H1 (cell line): ENCODE measurements at regions not wholly inside any gene's neighbourhood (a gene's known extent, or its start where the extent isn't known, plus 50 kb on each side); places are given as distances from the start of the nearest gene placed in this dataset.

ENCODE experiments used
- CTCF ChIP-seq, 3 experiments: IDR thresholded peaks; 1 replicate in 2 of 3; 2 replicates in 1 of 3; pipeline versions ENCODE4 v1.5.1 to v1.6.1; 2011; ENCODE audit warnings: low read length in 3 of 3, mild to moderate bottlenecking in 3 of 3, inconsistent platforms in 2 of 3, low read depth in 1 of 3, moderate library complexity in 1 of 3; ENCODE audit not compliant: insufficient read depth in 1 of 3; ENCODE audit errors: control extremely low read depth in 1 of 3
- EZH2 ChIP-seq: fragments of 200-600 bp; sonication (generic); IDR thresholded peaks from 2 replicates; pipeline ENCODE4 v1.7.1; 2012; ENCODE audit warnings: low read depth, mild to moderate bottlenecking, moderate library complexity, low read length, inconsistent platforms; ENCODE audit not compliant: severe bottlenecking
- POLR2A ChIP-seq, 2 experiments: IDR thresholded peaks; 1 replicate in 1 of 2; 2 replicates in 1 of 2; pipeline ENCODE4 v1.6.1; 2011; ENCODE audit warnings: low read depth in 2 of 2, low read length in 2 of 2, mild to moderate bottlenecking in 2 of 2; ENCODE audit errors: control extremely low read depth in 1 of 2
- POLR2AphosphoS5 ChIP-seq: IDR thresholded peaks from 2 replicates; pipeline ENCODE4 v1.6.1; 2011; ENCODE audit warnings: low read depth, low read length
- RNF2 ChIP-seq: fragments of 200-900, 300-1000 bp; sonication (generic); IDR thresholded peaks from 2 replicates; pipeline ENCODE4 v1.7.1; 2016; ENCODE audit warnings: borderline replicate concordance, low read depth, mild to moderate bottlenecking, antibody characterized with exemption, low read length; ENCODE audit not compliant: poor library complexity, severe bottlenecking; ENCODE audit errors: missing control alignments
- SAP30 ChIP-seq: fragments of 300-600 bp; sonication (generic); IDR thresholded peaks from 2 replicates; pipeline ENCODE4 v1.7.1; 2012; ENCODE audit warnings: low read length, moderate library complexity, mild to moderate bottlenecking, inconsistent platforms; ENCODE audit not compliant: insufficient read depth, insufficient replicate concordance
- USF2 ChIP-seq: IDR thresholded peaks from 2 replicates; pipeline ENCODE4 v1.6.1; 2011; ENCODE audit warnings: low read length, improper control_type of control experiment

- TF ChIP-seq EZH2: no peak
- TF ChIP-seq POLR2A (IDR thresholded peaks at IDR 0.05; ENCODE audit: control extremely low read depth in 1 of 2, low read depth in 2 of 2, low read length in 2 of 2): no peak
- TF ChIP-seq USF2: no peak
- TF ChIP-seq CTCF (IDR thresholded peaks at IDR 0.05; ENCODE audit: control extremely low read depth in 1 of 3, insufficient read depth in 1 of 3, low read depth in 1 of 3, low read length in 3 of 3): no peak
- TF ChIP-seq SAP30: no peak
- TF ChIP-seq POLR2AphosphoS5: no peak
- no peak for TF ChIP-seq RNF2
These were observed 116.7 kb downstream of the SPCS3 start for GRCh38 chr4:176436293-176436973.
